ENCODE measurements at regions not wholly inside any gene's neighbourhood (a gene's known extent, or its start where the extent isn't known, plus 50 kb on each side); places are given as distances from the start of the nearest gene placed in this dataset.
A peak's percentile ranks its signal among the peaks of the same experiment; 100 is the strongest.

DNA sequence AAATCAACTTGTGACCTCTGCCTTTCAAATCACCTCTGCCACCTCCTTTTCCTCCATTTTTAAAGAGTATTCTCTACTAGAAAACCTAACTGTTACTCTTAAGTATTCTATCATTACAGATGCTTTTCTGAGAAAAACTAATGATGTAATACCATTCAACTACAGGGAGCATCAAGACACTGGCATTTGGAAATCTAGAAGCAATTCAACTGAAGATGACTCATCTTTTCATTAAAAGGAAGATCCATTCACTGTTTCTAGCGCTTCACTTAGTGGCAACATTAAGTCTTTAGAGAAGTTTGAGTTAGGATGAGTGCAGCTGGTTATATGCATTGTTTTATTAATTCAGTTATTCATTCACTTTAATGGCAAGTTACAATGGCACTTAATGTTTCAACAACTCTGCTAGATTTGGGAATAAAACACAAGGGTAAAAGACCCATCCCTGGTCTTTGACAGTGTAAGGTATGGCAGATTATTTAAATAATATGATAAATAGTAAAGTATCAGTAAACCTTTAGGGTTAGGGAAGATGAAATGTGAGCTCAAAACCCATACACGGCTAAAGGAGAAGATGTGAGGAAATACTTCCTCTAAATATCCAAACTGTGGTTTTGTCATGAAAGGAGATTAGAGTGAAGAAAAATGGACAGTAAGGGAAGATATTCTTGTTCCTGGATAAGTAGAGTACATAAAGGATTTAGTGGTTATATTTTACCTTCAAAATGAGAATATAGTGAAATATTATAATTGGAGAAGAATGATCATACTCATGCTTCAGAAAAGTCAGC is 61.7 kb downstream of the KCNJ2 start:
- DNase-seq (ENCODE audit: low spot score) = no peak

- DNase-seq (ENCODE audit: low spot score) = no peak
Measured at GRCh38 chr17:70232466-70232865, 63.1 kb downstream of the KCNJ2 start.

DNA sequence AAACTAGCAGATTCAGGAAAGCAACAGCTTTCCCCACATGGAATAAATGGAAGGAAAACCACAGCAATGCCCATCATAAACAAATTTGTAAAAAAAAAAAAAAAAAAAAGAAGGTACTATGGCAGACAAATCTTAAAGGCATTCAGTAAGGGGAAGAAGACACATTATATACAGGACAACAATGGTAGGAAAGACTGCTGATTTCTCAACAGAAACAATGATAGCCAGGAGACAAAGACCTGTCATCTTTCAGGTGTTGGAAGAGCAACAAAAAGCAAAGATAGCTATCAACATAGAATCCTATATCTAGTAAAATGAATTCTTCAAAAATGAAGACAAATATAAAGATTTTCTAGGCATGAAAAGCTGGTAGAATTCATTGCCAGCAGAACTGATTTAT is 65.9 kb downstream of the KCNJ2 start:
- no peak for DNase-seq (ENCODE audit: low spot score)

DNA sequence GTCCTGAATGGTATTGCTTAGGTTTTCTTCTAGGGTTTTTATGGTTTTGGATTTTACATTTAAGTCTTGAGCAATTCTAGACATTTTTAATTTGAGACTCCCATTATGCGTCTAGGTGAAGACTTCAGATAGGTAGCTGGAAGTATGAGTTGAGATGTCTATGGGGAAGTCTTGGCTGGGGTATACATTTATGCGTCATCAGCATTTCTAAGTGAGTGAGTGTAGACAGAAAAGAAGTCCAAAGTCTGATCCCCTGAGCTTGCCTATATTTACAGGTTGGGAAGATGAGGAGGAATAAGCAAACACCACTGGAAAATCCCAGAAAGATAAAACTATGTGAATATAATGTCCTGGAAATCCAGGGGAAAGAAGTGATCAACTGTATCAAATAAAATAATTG is 68.9 kb downstream of the KCNJ2 start:
- DNase-seq (ENCODE audit: low spot score) = no peak

GRCh38 chr17:70238646-70239045 is 69.3 kb downstream of the KCNJ2 start:
- DNase-seq (ENCODE audit: low spot score) = no peak

GRCh38 chr17:70239391-70239826 is 70.1 kb downstream of the KCNJ2 start:
- no peak for DNase-seq (ENCODE audit: low spot score)

GRCh38 chr17:70241071-70241470 is 71.7 kb downstream of the KCNJ2 start:
- DNase-seq (ENCODE audit: low spot score) = no peak

GRCh38 chr17:70242781-70243437 is 73.6 kb downstream of the KCNJ2 start:
- no peak for DNase-seq (ENCODE audit: low spot score)

- DNase-seq (ENCODE audit: low spot score) = no peak
Measured at GRCh38 chr17:70251706-70252105, 82.4 kb downstream of the KCNJ2 start.

GRCh38 chr17:70254735-70255460 is 85.6 kb downstream of the KCNJ2 start:
- peak; percentile 38 for DNase-seq (ENCODE audit: low spot score)

- DNase-seq (ENCODE audit: low spot score) = peak; percentile 12
Measured at GRCh38 chr17:70256751-70257150, 87.4 kb downstream of the KCNJ2 start.

- no peak for DNase-seq (ENCODE audit: low spot score)
Measured at GRCh38 chr17:70258465-70258864, 89.1 kb downstream of the KCNJ2 start.

DNA sequence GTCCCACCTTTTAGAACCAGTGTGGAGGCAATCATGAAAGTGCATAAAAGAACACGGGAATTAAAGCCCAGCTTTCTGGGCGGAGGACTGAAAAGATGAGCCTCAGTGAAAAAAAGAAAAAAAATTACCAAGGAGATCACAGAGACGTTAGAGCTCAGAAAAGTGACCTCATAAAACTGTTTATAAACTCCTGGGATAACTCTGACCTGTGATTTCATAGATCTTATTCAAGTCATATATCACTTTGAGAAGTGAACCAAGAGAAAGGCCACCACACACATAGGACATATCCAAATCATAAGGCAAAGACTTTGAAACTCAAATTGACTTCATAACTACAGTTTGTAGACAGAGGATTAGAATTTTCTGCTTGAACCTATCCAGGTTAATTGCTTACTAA is 90.1 kb downstream of the KCNJ2 start:
- no peak for DNase-seq (ENCODE audit: low spot score)

DNA sequence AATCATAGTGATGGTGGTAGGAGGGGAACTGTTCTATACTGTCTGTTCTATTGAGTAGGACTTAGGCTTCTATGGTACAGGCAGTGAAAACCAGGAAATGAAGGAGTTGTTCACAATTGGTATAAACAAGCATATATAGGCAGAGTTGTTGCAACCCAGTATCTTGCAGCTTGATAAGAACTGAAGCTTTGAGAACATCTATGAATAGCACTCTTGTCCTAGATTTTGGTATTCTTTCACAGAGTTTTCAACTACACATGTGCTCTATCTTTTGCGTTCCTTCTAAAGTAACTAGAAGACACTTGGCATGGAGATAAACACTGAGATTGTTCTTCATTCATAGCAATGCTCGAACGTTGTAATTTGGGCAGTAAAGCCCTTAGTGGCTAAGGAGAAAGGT is 91.8 kb downstream of the KCNJ2 start:
- no peak for DNase-seq (ENCODE audit: low spot score)

- DNase-seq (ENCODE audit: low spot score) = no peak
Measured at GRCh38 chr17:70265471-70265870, 96.1 kb downstream of the KCNJ2 start.

- no peak for DNase-seq (ENCODE audit: low spot score)
Measured at GRCh38 chr17:70266394-70266793, 97.1 kb downstream of the KCNJ2 start.

- no peak for DNase-seq (ENCODE audit: low spot score)
Measured at GRCh38 chr17:70268383-70268782, 99.1 kb downstream of the KCNJ2 start.

DNA sequence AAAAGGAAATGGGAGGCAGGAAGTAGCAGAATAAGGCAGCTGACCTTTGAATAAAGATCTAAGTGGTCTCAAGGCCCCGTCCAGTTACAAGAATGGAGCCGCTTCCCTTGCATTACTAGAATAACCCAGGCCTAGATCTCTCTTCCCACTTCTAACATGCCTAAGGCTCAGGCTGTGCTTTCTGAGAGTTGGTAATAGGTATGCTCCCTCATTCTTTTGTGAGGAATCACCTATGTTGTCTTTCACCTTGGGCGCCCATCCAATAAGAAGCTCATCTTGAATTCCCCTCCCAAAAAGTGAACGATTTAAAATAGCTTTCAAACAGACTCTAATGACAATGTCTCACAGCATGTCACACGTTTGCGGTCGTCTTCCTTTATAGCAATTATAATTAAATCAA is 101.2 kb downstream of the KCNJ2 start:
- DNase-seq (ENCODE audit: low spot score) = no peak

GRCh38 chr17:70271200-70271599 is 101.9 kb downstream of the KCNJ2 start:
- no peak for DNase-seq (ENCODE audit: low spot score)

- no peak for DNase-seq (ENCODE audit: low spot score)
Measured at GRCh38 chr17:70271672-70272071, 102.3 kb downstream of the KCNJ2 start.

DNA sequence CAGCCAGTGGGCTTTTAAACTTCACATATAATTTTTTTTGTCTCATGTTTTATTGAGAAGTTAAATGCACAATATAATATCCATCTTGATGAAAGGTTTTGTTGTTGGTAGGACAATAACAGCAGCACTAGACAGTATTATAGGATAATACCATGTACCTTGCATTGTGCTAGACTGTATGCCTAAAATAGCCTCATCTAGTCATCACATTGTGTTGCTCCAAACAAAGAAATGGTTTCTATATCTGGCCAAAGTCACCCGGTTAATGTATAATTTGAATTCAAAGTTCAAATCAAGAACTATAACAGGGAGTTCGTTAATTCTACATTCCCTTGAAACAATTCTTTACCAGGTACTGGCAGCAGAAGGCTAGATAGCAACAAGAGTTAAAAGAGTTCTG is 104.9 kb downstream of the KCNJ2 start:
- DNase-seq (ENCODE audit: low spot score) = no peak

GRCh38 chr17:70276906-70277305 is 107.6 kb downstream of the KCNJ2 start:
- no peak for DNase-seq (ENCODE audit: low spot score)

GRCh38 chr17:70278844-70279462 is 109.6 kb downstream of the KCNJ2 start:
- no peak for DNase-seq (ENCODE audit: low spot score)
